Upper lobe of left lung (tissue), 6 donors: ENCODE measurements at regions not wholly inside any gene's neighbourhood (a gene's known extent, or its start where the extent isn't known, plus 50 kb on each side); places are given as distances from the start of the nearest gene placed in this dataset.

ENCODE experiments used
- ATAC-seq, 2 donors: fragments of 200-7000 bp; cut with Tn5 transposase; one replicate each; pipeline ENCODE4 v1.9.1; 2022; ENCODE audit warnings: mild to moderate bottlenecking in 2 of 2, moderate library complexity in 2 of 2; ENCODE audit not compliant: low FRiP score in 2 of 2
- DNase-seq, 2 donors: peaks; one replicate each; pipeline ENCODE4 v3.0.0-alpha.2; 2019 to 2020
- H3K27ac ChIP-seq, 4 donors: fragments of 200-600 bp; sonication (generic); one replicate each; pipeline ENCODE4 v1.5.1; 2016 to 2019
- H3K27me3 ChIP-seq, 4 donors: fragments of 200-600 bp; sonication (generic); one replicate each; pipeline ENCODE4 v1.5.1; 2017 to 2019
- H3K36me3 ChIP-seq, 4 donors: fragments of 200-600 bp; sonication (generic); one replicate each; pipeline ENCODE4 v1.5.1; 2016 to 2019
- H3K4me1 ChIP-seq, 4 donors: fragments of 200-600 bp; sonication (generic); one replicate each; pipeline ENCODE4 v1.5.1; 2018 to 2019
- H3K4me3 ChIP-seq, 4 donors: fragments of 200-600 bp; sonication (generic); one replicate each; pipeline ENCODE4 v1.5.1; 2017 to 2019; ENCODE audit warnings: mild to moderate bottlenecking in 2 of 4, moderate library complexity in 1 of 4
- H3K9me3 ChIP-seq, 4 donors: fragments of 200-600 bp; sonication (generic); one replicate each; pipeline ENCODE4 v1.5.1; 2018 to 2019
- CTCF ChIP-seq, 6 experiments: fragments of 450-650 bp in 4 of 6; fragments of 200-600 bp in 2 of 6; sonication (generic) in 2 of 6; IDR thresholded peaks; one replicate each; pipeline ENCODE4 v1.5.1; 2016 to 2019; ENCODE audit warnings: antibody characterized with exemption in 6 of 6
- EP300 ChIP-seq, 4 donors: sonication (generic); formaldehyde crosslinking; IDR thresholded peaks; one replicate each; pipeline ENCODE4 v1.5.1; 2017; ENCODE audit warnings: antibody characterized with exemption in 4 of 4, control low read depth in 2 of 4
- POLR2A ChIP-seq, 4 donors: fragments of 450-650 bp; IDR thresholded peaks; one replicate each; pipeline ENCODE4 v1.5.1; 2016 to 2017; ENCODE audit warnings: antibody characterized with exemption in 4 of 4, mild to moderate bottlenecking in 2 of 4
- POLR2AphosphoS5 ChIP-seq, 2 donors: sonication (generic); formaldehyde crosslinking; IDR thresholded peaks; one replicate each; pipeline ENCODE4 v1.5.1; 2017; ENCODE audit warnings: antibody characterized with exemption in 2 of 2
- WGBS, 2 donors: methylation state at CpG; one replicate each; pipeline ENCODE4 v1.1.5; 2017 to 2018; 5-methylcytosine and 5-hydroxymethylcytosine counted together
- donor health status: DM: no; HTN: no; CAD: no; lungs with moderate emphysema.
- donor health status: DM: no; HTN: yes; CAD: no; lungs with severe emphysema.

DNA sequence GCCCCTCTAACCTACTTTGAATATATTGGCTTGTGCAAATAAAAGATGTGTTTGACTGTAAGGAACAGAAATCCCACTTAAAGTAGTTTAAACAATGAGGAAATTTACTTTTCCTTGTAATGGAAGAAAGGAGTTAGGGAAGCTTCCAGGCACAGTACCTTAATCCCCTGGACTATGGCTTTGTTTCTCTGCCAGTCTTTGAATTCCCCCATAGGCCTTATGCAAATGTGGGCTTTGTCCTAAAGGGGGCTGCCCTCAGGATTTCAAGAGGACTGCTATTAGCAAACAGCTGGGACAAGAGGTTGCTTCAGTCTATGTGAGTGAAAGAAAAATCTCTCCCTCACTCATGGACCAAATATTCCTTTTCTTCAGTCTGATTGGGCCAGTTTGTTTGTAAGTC lies 255.1 kb upstream of the THSD7B start:
- H3K36me3 ChIP-seq = no peaks in the 10 kb centered on the region
- no peaks in the 10 kb centered on the region for H3K4me1 ChIP-seq
- ATAC-seq = no peak
- H3K4me3 ChIP-seq = no peak overlapping the region
- H3K27me3 ChIP-seq = no peaks in the 10 kb centered on the region
- no peak overlapping the region for H3K27ac ChIP-seq
- TF ChIP-seq POLR2AphosphoS5 (IDR thresholded peaks at IDR 0.05) = no peak
- no peak for TF ChIP-seq POLR2A (IDR thresholded peaks at IDR 0.05)
- no peak for TF ChIP-seq EP300 (IDR thresholded peaks at IDR 0.05)
- no peak for TF ChIP-seq CTCF (IDR thresholded peaks at IDR 0.05)
- no peaks in the 10 kb centered on the region for H3K9me3 ChIP-seq
- DNase-seq = no peak

- TF ChIP-seq POLR2AphosphoS5 (IDR thresholded peaks at IDR 0.05) (no peak), CTCF (IDR thresholded peaks at IDR 0.05) (no peak), POLR2A (IDR thresholded peaks at IDR 0.05) (no peak), EP300 (IDR thresholded peaks at IDR 0.05) (no peak)
- WGBS, 2 donors = 73 to 76% methylated on average over 3 of the region's 3 CpGs
- DNase-seq = no peak
Observed at GRCh38 chr2:136505462-136505861, 259.9 kb upstream of the THSD7B start.

DNA sequence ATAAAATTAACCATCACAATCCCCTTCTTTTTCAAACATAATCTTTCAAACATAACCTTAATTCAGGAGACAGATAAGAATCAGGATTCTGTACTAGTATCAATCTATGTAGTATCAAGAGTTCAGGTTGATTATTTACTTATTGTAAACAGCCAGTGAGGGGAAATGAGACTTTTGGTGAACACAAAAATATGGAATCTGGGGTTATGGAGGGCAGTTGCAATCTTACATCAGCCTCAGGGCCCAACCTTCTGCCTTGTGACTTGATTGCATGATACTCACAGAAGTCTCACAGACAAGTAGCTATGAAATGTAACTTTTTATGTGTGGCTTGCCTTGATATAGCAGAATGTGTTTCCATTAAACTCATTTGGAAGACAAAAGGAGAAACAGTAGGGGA lies 262.7 kb upstream of the THSD7B start:
- Histone ChIP-seq H3K4me3 (no peak overlapping the region), H3K9me3 (no peaks in the 10 kb centered on the region), H3K36me3 (no peaks in the 10 kb centered on the region), H3K27ac (no peak overlapping the region), H3K27me3 (no peaks in the 10 kb centered on the region), H3K4me1 (no peaks in the 10 kb centered on the region)
- DNase-seq (no peak), ATAC-seq (no peak)
- TF ChIP-seq EP300 (IDR thresholded peaks at IDR 0.05) (no peak), POLR2A (IDR thresholded peaks at IDR 0.05) (no peak), POLR2AphosphoS5 (IDR thresholded peaks at IDR 0.05) (no peak), CTCF (IDR thresholded peaks at IDR 0.05) (no peak)

More at GRCh38 chr2:136505462-136505861, 259.9 kb upstream of the THSD7B start:
- H3K9me3 ChIP-seq = no peaks in the 10 kb centered on the region
- H3K36me3 ChIP-seq = no peaks in the 10 kb centered on the region
- H3K4me3 ChIP-seq = no peak overlapping the region
- no peak for ATAC-seq
- H3K27ac ChIP-seq = no peak overlapping the region
- no peaks in the 10 kb centered on the region for H3K4me1 ChIP-seq
- no peaks in the 10 kb centered on the region for H3K27me3 ChIP-seq

DNA sequence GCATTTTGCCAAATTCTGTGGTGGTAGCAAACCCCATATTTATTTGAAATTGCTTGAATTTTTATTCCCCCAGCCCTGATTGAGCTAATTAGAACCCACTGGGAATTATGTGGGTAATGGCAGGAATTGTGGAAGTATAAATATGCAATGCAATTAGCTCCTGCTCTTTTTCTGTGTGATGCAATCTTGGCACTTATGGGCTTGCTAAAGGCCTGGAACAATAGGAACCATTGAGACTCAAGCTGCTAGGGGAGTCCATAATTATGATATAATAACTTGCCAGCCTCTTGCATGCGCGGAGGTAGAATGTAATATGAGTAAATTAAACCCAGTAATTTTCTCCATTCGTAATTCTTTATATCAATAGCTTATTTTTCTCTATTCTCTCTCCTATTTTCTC lies 267.6 kb upstream of the THSD7B start:
- Histone ChIP-seq H3K27ac (no peak overlapping the region), H3K27me3 (no peaks in the 10 kb centered on the region), H3K9me3 (no peaks in the 10 kb centered on the region), H3K36me3 (no peaks in the 10 kb centered on the region), H3K4me1 (no peaks in the 10 kb centered on the region), H3K4me3 (no peak overlapping the region)
- TF ChIP-seq CTCF (IDR thresholded peaks at IDR 0.05) (no peak), EP300 (IDR thresholded peaks at IDR 0.05) (no peak), POLR2A (IDR thresholded peaks at IDR 0.05) (no peak), POLR2AphosphoS5 (IDR thresholded peaks at IDR 0.05) (no peak)
- 78 to 87% methylated on average over 3 of the region's 3 CpGs for WGBS, 2 donors
- no peak for ATAC-seq
- no peak for DNase-seq

DNA sequence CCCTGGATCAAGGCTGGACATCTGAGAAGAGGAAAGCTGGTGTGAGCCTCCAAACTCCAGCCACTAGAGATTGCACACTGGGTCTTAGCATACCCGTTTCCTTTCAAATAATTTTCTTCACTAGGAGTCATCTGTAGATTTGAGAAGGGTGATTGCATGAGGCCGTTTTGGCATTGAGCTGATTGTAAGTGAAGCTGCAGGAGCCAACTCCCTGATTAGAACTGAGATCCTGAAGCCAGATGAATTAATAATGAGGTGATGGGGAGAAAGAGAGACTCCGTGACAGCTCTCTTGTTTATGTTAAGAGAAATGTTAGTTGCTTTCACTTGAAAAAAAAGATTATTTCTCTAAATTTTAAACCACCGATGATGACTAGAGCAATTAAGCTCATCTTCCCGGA lies 268.4 kb upstream of the THSD7B start:
- Histone ChIP-seq H3K27me3 (no peaks in the 10 kb centered on the region), H3K4me1 (no peaks in the 10 kb centered on the region), H3K27ac (no peak overlapping the region), H3K9me3 (no peaks in the 10 kb centered on the region), H3K36me3 (no peaks in the 10 kb centered on the region), H3K4me3 (no peak overlapping the region)
- ATAC-seq (no peak), DNase-seq (no peak)
- 57 to 61% methylated on average over 5 of the region's 5 CpGs for WGBS, 2 donors
- TF ChIP-seq POLR2A (IDR thresholded peaks at IDR 0.05) = no peak
- TF ChIP-seq POLR2AphosphoS5 (IDR thresholded peaks at IDR 0.05) = no peak
- TF ChIP-seq EP300 (IDR thresholded peaks at IDR 0.05) = no peak
- no peak for TF ChIP-seq CTCF (IDR thresholded peaks at IDR 0.05)
